GM19324 (cell line): ENCODE measurements at regions not wholly inside any gene's neighbourhood (a gene's known extent, or its start where the extent isn't known, plus 50 kb on each side); places are given as distances from the start of the nearest gene placed in this dataset.

ENCODE experiments used
- ATAC-seq: cut with Tn5 transposase; IDR thresholded peaks from one replicate; pipeline ENCODE4 v1.9.1; 2021; ENCODE audit warnings: mild to moderate bottlenecking, moderate library complexity; ENCODE audit not compliant: unreplicated experiment, low FRiP score

- no peak for ATAC-seq
Measured at GRCh38 chr12:114750917-114751316, 66.9 kb upstream of the TBX3 start.

- no peak for ATAC-seq
Measured at GRCh38 chr12:114749065-114749464, 65.1 kb upstream of the TBX3 start.

GRCh38 chr12:114747012-114747858 lies 63.3 kb upstream of the TBX3 start:
- ATAC-seq, result no peak

- ATAC-seq, result no peak
Measured at GRCh38 chr12:114746297-114747011, 62.5 kb upstream of the TBX3 start.

- no peak for ATAC-seq
Measured at GRCh38 chr12:114744691-114745090, 60.7 kb upstream of the TBX3 start.

- no peak for ATAC-seq
Measured at GRCh38 chr12:114744285-114744684, 60.3 kb upstream of the TBX3 start.

DNA sequence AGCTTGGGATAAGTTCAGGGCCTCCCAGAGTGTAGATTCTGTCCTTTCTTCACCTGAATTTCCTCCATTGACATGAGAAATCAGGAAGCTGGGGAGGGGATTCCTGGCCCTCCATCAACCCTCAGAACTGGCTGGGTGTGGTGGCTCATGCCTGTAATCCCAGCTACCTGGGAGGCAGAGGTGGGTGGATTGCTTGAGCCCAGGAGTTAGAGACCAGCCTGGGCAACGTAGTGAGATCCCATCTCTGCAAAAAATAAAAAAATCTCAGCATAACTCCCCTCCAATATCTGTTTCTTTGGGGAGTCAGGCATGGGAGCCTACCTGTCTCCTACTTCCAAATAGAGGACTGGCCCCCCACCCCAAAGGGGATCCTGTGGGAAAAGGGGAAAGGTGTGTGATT lies 59.8 kb upstream of the TBX3 start:
- no peak for ATAC-seq

DNA sequence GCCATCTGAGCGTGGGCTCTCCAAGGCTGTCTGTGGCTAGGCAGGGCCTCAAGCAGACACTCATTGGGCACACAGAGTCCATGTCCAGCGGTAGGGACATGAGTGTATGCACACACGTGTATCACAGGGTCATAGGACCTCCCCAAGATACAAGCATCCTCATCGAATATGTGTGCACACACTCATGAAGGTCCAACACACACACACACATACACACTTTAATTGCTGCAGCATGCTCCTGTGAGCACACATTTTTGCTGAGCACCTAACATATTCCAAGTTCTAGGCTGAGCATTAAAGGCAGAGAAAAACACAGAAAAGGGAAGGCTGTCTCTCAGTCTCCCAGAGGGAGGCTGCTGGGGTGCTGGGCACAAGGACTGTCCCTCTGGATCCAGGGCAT lies 59.3 kb upstream of the TBX3 start:
- no peak for ATAC-seq

GRCh38 chr12:114742363-114742762 lies 58.4 kb upstream of the TBX3 start:
- no peak for ATAC-seq

GRCh38 chr12:114741940-114742339 lies 58.0 kb upstream of the TBX3 start:
- no peak for ATAC-seq

DNA sequence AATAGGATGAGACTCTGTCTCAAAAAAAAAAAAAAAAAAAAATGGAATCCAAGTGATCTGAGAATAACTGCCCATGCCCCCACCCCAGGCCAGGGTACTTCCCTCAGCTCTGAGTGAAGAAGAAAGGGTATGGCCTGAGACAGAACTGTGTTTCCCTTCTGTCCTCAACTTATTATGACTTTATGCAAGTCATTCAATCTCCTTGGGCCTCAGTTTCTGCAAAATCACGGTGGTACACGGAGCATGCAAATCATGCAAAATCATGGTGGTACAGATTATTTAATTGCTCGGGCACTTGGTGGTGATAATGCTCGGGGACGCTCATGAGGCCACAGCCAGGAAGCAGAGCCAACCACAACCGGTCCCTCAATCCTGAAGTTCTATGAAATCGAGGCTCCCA lies 56.5 kb upstream of the TBX3 start:
- ATAC-seq, result no peak

DNA sequence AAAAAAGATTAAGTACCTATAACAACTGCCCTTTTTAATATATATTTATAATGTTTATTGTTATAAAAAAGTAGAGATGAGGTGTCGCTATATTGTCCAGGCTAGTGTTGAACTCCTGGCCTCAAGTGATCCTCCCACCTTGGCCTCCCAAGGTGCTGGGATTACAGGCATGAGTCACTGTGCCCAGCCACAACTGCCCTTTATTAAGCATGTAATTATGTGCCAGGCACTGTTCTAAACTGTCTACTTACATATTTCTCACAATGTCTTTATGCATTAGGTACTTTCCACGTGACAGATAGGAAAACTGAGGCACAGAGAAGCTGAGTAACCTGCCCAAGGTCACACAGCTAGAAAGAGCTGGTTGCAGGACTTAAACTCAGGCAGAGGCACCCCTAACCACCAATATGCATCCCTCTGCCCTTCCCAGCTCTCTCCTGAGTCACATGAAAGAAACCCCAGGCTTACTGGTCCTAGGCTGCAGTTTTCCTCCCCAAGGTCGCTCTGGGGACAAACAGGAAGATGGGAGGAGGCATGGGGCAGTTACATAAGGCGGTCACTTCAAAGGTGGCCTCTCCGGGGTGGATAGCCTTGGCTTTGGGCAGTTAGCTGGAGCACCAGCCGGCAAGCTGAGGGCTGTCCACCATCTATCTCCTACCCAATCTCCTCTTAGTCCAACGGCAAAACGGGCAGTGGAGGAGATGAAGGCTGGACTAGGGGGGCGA lies 54.6 kb upstream of the TBX3 start:
- no peak for ATAC-seq

DNA sequence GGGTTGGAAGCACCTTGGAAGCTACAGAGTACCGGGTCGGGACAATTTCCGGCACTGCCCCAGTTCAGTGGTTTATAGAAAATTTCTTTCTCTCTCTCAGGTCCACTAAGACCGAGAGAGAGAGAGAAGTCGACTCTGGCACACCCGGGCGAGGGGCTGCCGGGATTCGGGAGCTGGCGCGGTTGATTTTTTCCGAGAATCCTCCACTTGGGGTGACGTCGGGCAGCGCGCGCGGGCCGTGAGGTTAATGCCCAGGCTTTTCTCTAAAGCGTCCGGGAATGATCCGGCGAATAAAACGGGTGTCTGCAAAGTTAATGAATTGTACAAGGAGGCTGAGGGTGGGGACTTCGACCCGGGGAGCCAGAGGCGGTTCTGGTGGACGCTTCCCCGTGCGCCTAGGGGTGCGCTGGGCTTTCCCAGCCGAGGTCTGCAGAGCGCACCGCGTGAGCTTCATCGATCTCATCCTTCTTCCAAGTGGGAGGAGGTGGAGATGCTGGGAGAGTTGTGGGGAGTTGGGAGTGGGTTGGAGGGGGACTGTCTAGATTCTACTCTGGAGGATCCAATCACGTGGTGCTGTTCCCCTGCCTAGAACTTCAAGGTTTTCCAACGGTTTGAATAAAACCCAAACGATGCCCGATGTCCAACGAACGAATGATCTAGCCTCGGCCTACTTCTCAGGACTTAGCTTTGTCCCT lies 51.9 kb upstream of the TBX3 start:
- ATAC-seq, result no peak

DNA sequence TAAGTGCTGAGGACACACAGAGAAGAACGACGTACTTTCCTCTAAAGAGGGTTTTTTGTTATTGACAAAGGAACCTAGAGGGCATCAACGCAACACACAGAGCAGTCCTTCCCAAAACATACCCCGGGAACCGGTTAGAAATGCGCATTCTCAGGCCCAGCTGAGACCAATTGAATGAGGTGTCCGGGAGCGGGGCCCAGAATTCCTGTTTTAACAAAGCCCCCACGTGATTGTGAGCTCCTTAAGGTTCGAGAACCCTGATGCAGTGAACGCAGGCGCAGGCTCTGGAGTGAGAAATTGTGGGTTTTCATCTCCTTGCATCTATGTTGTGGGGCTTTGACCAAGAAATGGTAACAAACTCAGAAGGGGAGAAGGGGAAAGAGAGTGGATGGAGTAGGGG lies 51.0 kb upstream of the TBX3 start:
- no peak for ATAC-seq

DNA sequence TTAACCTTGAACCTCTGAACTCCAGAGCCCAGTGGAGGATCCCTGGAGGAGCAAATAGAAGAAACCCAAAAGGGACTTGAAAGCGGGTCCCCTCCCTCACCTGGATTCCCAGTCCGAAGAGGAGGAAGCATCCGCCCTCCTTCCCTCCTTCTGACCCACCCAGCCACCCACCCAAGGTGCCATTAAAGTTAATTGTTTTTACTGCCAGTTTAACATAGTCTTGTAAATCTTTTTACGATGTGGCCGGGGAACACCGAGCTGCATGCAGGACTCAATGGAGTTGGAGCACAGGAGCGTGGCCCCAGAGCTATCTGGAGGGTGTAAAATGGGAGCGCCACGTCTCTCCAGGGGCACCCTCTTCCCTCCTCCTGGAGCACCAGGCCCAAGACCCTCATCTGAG lies 49.9 kb upstream of the TBX3 start:
- no peak for ATAC-seq
